Naive thymus-derived CD4-positive, alpha-beta T cell (primary cell): ENCODE measurements at regions not wholly inside any gene's neighbourhood (a gene's known extent, or its start where the extent isn't known, plus 50 kb on each side); places are given as distances from the start of the nearest gene placed in this dataset.

Experiments used
- ATAC-seq: fragments of 150-1000 bp; cut with Tn5 transposase; 2 replicates; pipeline ENCODE4 v1.10.0; 2021; ENCODE audit warnings: mild to moderate bottlenecking, moderate library complexity
- CTCF ChIA-PET: fragments of 350-600 bp; sonication (Branson Sonifier 250); formaldehyde crosslinking; loops from one replicate; lab custom pipeline; 2021; ENCODE audit warnings: antibody characterized with exemption; lab: Charles Lee
- POLR2A ChIA-PET: fragments of 350-600 bp; sonication (Branson Sonifier 250); formaldehyde crosslinking; loops from one replicate; lab custom pipeline; 2021; ENCODE audit warnings: antibody characterized with exemption, inconsistent platforms; lab: Charles Lee
- DNase-seq, 9 donors: peaks; one replicate each; pipeline versions ENCODE4 v3.0.0 to v3.0.0-alpha.2; 2020 to 2022; ENCODE audit warnings: mixed read lengths in 1 of 9
- H3K27ac ChIP-seq: one replicate; pipeline ENCODE4 v1.7.0; 2013; ENCODE audit warnings: mild to moderate bottlenecking, low read depth, low read length, moderate library complexity
- H3K27me3 ChIP-seq, 2 donors: one replicate each; pipeline ENCODE4 v1.7.0; 2013; ENCODE audit warnings: low read length in 2 of 2, mild to moderate bottlenecking in 2 of 2, moderate library complexity in 2 of 2; ENCODE audit not compliant: control insufficient read depth in 2 of 2, insufficient read depth in 2 of 2
- H3K36me3 ChIP-seq, 3 experiments: 1 replicate in 2 of 3; 2 replicates in 1 of 3; pipeline ENCODE4 v1.7.0; 2013; ENCODE audit warnings: low read length in 3 of 3, mild to moderate bottlenecking in 3 of 3, moderate library complexity in 1 of 3; ENCODE audit not compliant: insufficient read depth in 3 of 3, control insufficient read depth in 2 of 3
- H3K4me1 ChIP-seq, 2 donors: one replicate each; pipeline ENCODE4 v1.7.0; 2013; ENCODE audit warnings: low read length in 2 of 2, mild to moderate bottlenecking in 2 of 2, moderate library complexity in 1 of 2; ENCODE audit not compliant: control insufficient read depth in 2 of 2, insufficient read depth in 2 of 2
- H3K4me3 ChIP-seq: 2 replicates; pipeline ENCODE4 v1.7.0; 2013; ENCODE audit warnings: mild to moderate bottlenecking, low read length
- H3K9me3 ChIP-seq, 3 experiments: 1 replicate in 2 of 3; 2 replicates in 1 of 3; pipeline ENCODE4 v1.7.0; 2013; ENCODE audit warnings: low read length in 3 of 3; ENCODE audit not compliant: control insufficient read depth in 2 of 3
- H3K27ac Mint-ChIP-seq, 9 donors: one replicate each; pipeline ENCODE4 v1.8.0; 2020 to 2022; ENCODE audit warnings: mixed read lengths in 9 of 9, mild to moderate bottlenecking in 8 of 9, moderate library complexity in 5 of 9, inconsistent platforms in 2 of 9
- H3K27me3 Mint-ChIP-seq, 5 donors: one replicate each; pipeline ENCODE4 v1.8.0; 2021 to 2022; ENCODE audit warnings: mixed read lengths in 5 of 5, mild to moderate bottlenecking in 1 of 5
- H3K36me3 Mint-ChIP-seq, 5 donors: one replicate each; pipeline ENCODE4 v1.8.0; 2020 to 2022; ENCODE audit warnings: mixed read lengths in 5 of 5, mild to moderate bottlenecking in 3 of 5, inconsistent platforms in 1 of 5
- H3K4me1 Mint-ChIP-seq, 7 donors: one replicate each; pipeline ENCODE4 v1.8.0; 2020 to 2022; ENCODE audit warnings: mixed read lengths in 7 of 7, mild to moderate bottlenecking in 3 of 7, inconsistent platforms in 1 of 7
- H3K4me3 Mint-ChIP-seq, 10 donors: one replicate each; pipeline ENCODE4 v1.8.0; 2020 to 2022; ENCODE audit warnings: mild to moderate bottlenecking in 10 of 10, mixed read lengths in 10 of 10, moderate library complexity in 6 of 10, inconsistent platforms in 2 of 10
- H3K9me3 Mint-ChIP-seq, 11 donors: one replicate each; pipeline ENCODE4 v1.8.0; 2020 to 2022; ENCODE audit warnings: mixed read lengths in 11 of 11, mild to moderate bottlenecking in 4 of 11, inconsistent platforms in 1 of 11, moderate library complexity in 1 of 11
- intact Hi-C, 2 donors: fragments of 100-400 bp; cut with micrococcal nuclease; formaldehyde crosslinking; loops; one replicate each; pipeline ENCODE4 v1.15.1; 2023

DNA sequence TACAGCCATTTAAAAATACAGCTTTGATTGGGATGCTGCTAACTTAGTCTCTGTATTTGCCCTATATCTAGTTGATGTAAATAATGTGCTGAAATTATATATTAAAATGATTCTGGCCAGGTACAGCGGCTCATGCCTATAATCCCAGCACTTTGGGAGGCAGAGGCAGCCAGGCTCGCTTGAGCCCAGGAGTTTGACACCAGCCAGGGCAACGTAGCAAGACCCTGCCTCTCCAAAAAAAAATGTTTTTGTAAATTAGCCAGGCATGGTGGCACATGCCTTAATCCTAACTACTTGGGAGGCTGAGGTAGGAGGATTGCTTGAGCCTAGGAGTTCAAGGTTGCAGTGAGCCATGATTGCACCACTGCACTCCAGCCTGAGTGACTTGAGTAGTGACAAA, 143.8 kb upstream of the CELF2 start:
- ChIA-PET CTCF (no interaction called here), POLR2A (no interaction called here)
- Mint-ChIP-seq H3K4me1 (no peaks in the 10 kb centered on the region), H3K4me3 (no peak overlapping the region), H3K27ac (no peak overlapping the region), H3K27me3 (peaks cover 18 to 41% (median 27%) of the 10 kb centered on the region in 5 donors), H3K9me3 (peaks cover 0 to 3% (median 0%) of the 10 kb centered on the region in 11 donors), H3K36me3 (no peaks in the 10 kb centered on the region)
- no peak overlapping the region for H3K4me3 ChIP-seq
- H3K36me3 ChIP-seq = no peaks in the 10 kb centered on the region
- intact Hi-C loops = loop anchor here in 1 of 2 donors (10.0 kb wide), 1 partner anchor 59 kb away; no protein-coding TSS in a partner anchor
- H3K9me3 ChIP-seq = no peaks in the 10 kb centered on the region
- DNase-seq (no peak), ATAC-seq (no peak)
- no peaks in the 10 kb centered on the region for H3K4me1 ChIP-seq
- H3K27ac ChIP-seq = no peak overlapping the region
- H3K27me3 ChIP-seq = peaks cover 0 to 4% of the 10 kb centered on the region in 2 donors

DNA sequence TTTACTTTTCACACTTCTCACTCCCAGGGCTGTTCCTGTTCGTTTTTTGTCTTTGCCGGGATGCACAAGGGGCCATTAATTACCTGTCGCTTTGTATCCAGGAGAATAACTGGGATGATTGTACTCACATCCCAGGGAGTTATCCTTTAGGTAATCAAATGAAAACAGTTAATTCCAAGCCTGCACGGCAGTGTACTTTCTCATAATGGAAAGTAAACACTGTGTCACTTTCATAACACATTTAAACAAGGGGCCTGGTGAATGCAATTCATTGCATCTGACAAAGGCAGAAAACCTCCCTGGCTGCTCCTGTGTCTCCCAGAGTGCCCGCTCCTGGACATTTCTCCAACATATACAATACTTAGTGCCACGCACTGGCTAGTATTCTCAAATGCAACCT, 138.7 kb upstream of the CELF2 start:
- H3K36me3 ChIP-seq = no peaks in the 10 kb centered on the region
- Mint-ChIP-seq H3K27me3 (peaks cover 2 to 11% (median 7%) of the 10 kb centered on the region in 5 donors), H3K4me3 (no peak overlapping the region), H3K36me3 (no peaks in the 10 kb centered on the region), H3K4me1 (no peaks in the 10 kb centered on the region), H3K9me3 (peaks cover 0 to 4% (median 2%) of the 10 kb centered on the region in 11 donors), H3K27ac (no peak overlapping the region)
- DNase-seq = no peak
- ChIA-PET POLR2A (no interaction called here), CTCF (no interaction called here)
- ATAC-seq = no peak
- no peak overlapping the region for H3K4me3 ChIP-seq
- H3K4me1 ChIP-seq = no peaks in the 10 kb centered on the region
- H3K27me3 ChIP-seq = no peaks in the 10 kb centered on the region
- intact Hi-C loops = loop anchor here in 1 of 2 donors (10.0 kb wide), 1 partner anchor 64 kb away; no protein-coding TSS in a partner anchor
- H3K9me3 ChIP-seq = peaks cover 0 to 3% (median 0%) of the 10 kb centered on the region in 3 experiments
- H3K27ac ChIP-seq = no peak overlapping the region

DNA sequence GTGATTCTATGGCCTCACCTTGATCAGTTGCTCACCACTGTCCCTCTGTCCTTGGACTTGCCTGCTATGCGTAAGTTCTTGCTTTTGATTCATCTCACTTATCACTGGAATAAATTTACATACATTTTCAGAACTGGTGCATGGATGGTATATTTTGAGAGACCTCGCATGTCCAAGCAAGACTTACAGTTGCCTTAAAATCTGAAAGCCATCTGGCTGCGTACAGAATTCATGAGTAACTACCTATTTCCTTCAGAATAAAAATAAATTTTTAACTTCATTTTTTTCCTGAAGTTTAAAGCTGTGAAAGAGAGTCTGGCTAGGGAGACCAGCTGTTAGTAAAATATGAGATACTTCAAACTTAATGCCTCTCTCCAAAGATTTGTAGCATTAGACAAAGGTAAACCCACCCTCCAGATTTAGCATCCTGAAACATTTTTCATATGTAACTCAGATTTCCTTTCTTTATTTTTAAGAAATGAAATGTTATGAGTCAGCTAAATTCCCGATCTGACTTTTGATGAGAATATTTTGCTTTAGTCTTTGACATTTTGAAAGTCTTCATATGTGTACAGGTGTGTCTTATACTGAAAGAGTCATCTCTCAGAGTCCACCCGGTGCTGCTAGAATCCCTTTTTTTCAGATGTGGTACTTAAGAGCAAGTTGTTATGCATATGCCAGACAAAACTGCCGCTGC, 136.4 kb upstream of the CELF2 start:
- Mint-ChIP-seq H3K4me1 (no peaks in the 10 kb centered on the region), H3K4me3 (no peak overlapping the region), H3K36me3 (peaks cover 0 to 10% (median 4%) of the 10 kb centered on the region in 5 donors), H3K27ac (no peak overlapping the region), H3K9me3 (peaks cover 4 to 25% (median 10%) of the 10 kb centered on the region in 11 donors), H3K27me3 (peaks cover 4 to 10% (median 6%) of the 10 kb centered on the region in 5 donors)
- Histone ChIP-seq H3K4me1 (no peaks in the 10 kb centered on the region), H3K27me3 (no peaks in the 10 kb centered on the region), H3K27ac (no peak overlapping the region), H3K36me3 (no peaks in the 10 kb centered on the region), H3K4me3 (no peak overlapping the region), H3K9me3 (peaks cover 0 to 11% (median 0%) of the 10 kb centered on the region in 3 experiments)
- intact Hi-C loops = no loop called here
- DNase-seq (no peak), ATAC-seq (no peak)
- CTCF ChIA-PET = no interaction called here
- POLR2A ChIA-PET = no interaction called here

DNA sequence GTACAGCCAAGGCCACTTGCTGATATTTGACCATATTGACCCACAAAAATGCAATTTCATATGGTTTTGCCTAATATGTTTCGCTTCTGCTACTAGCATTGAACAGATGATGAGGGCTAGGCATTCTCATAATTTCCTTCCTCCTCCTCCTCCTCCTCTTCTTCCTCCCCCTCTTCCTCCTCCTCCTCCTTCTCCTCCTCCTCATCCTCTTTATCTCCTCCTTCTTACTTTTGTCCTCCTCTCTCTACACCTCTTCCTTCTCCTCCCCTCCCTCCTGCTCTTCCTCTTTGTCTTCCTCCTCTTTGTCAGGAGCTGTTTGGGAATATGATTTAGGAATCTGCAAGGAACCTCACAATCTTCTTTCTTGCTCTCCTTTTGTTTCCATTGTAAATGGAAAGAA, 133.9 kb upstream of the CELF2 start:
- H3K9me3 ChIP-seq = peaks cover 0 to 11% (median 0%) of the 10 kb centered on the region in 3 experiments
- intact Hi-C loops = no loop called here
- Mint-ChIP-seq H3K9me3 (peaks cover 4 to 25% (median 10%) of the 10 kb centered on the region in 11 donors), H3K4me3 (no peak overlapping the region), H3K27me3 (peaks cover 0 to 6% (median 4%) of the 10 kb centered on the region in 5 donors), H3K27ac (no peak overlapping the region), H3K4me1 (no peaks in the 10 kb centered on the region), H3K36me3 (peaks cover 0 to 10% (median 4%) of the 10 kb centered on the region in 5 donors)
- no peak overlapping the region for H3K4me3 ChIP-seq
- H3K4me1 ChIP-seq = no peaks in the 10 kb centered on the region
- ChIA-PET POLR2A (no interaction called here), CTCF (no interaction called here)
- DNase-seq = no peak
- ATAC-seq = no peak
- H3K36me3 ChIP-seq = no peaks in the 10 kb centered on the region
- H3K27me3 ChIP-seq = no peaks in the 10 kb centered on the region
- no peak overlapping the region for H3K27ac ChIP-seq

DNA sequence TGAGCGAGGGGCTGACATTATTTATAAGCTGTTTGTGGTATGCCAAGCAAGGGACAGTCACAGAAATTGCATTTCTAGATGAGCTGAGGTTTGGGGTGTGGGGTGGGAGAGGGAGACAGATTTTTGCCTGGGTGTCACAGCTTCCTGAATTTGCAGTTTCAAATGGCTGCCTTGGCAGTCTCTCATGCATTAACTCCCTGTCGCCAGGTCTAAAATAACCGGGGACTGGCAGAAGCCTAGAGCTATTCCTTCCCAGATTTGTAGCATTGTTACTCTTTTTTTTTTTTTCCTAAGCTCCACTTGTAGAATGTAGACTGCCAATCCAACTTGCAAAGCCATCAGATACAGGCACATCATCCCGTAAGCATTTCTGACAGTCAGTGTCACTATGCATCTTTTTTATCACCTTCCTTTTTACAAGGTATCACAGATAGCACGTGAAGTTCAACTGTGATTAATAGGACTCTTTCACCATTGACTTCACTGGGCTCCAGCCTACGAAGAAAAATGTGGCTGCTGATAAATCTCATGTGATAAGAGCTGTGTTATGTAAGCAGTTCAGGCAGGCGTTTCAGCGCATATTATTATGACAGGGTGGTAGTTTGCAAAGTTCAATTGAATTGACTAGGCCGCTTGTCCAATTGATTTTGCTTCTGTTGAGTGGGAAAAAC, 130.7 kb upstream of the CELF2 start:
- ChIA-PET POLR2A (no interaction called here), CTCF (no interaction called here)
- no peak for DNase-seq
- H3K27me3 Mint-ChIP-seq = peaks cover 0 to 7% (median 4%) of the 10 kb centered on the region in 5 donors
- H3K36me3 Mint-ChIP-seq = peaks cover 0 to 10% (median 4%) of the 10 kb centered on the region in 5 donors
- no peaks in the 10 kb centered on the region for H3K4me1 Mint-ChIP-seq
- no peak overlapping the region for H3K27ac ChIP-seq
- H3K4me3 Mint-ChIP-seq = no peak overlapping the region
- H3K9me3 ChIP-seq = peaks cover 0 to 11% (median 0%) of the 10 kb centered on the region in 3 experiments
- no peaks in the 10 kb centered on the region for H3K27me3 ChIP-seq
- no peak for ATAC-seq
- intact Hi-C loops = no loop called here
- H3K4me3 ChIP-seq = no peak overlapping the region
- no peaks in the 10 kb centered on the region for H3K36me3 ChIP-seq
- no peaks in the 10 kb centered on the region for H3K4me1 ChIP-seq
- no peak overlapping the region for H3K27ac Mint-ChIP-seq
- H3K9me3 Mint-ChIP-seq = peaks cover 4 to 25% (median 10%) of the 10 kb centered on the region in 11 donors

DNA sequence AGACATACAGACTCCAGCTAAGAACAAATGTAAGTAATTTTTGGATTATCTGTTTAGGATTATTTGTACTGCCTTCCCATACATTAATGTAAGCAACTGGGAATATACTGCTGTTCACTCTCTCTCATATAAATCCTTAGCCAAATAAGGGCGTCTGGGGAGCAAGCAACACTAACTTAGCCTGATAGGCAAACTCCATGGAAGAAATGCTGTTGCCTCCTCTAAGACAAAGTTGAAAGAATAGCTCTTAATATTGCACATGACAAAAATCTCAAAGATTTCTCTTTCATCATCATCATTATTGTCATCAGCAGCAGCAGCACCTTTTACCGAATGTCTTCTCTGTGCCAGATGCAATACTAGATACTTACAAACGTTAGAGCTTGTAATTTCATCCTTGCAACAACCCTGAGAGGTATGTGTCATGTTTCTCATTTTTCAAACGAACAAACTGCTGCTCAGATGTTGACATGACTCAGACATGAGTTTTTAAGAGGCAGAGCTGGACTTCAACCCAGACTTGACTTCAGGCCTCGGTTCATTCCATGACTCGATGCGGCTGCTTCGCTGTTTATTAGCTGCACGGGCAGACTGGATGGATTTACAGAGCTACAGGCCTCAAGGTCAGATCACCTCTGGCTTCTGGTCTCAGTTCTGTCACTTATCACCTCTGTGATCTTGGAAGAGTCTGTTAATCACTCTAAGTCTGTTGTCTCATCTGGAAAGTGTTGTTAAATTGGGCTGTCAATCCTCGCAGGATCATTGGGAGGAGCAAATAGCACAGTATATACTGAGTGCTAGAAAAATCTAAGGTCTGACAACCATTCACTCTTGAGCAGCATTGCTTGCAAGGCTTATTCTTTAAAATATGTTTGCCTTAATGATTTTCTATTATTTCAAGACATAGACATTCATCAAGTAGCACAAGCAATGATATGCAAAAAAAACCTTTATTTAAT, 126.3 kb upstream of the CELF2 start:
- Mint-ChIP-seq H3K27me3 (peaks cover 0 to 20% (median 5%) of the 10 kb centered on the region in 5 donors), H3K36me3 (no peaks in the 10 kb centered on the region), H3K4me3 (no peak overlapping the region), H3K27ac (no peak overlapping the region), H3K4me1 (no peaks in the 10 kb centered on the region), H3K9me3 (peaks cover 0 to 13% (median 3%) of the 10 kb centered on the region in 11 donors)
- no peaks in the 10 kb centered on the region for H3K9me3 ChIP-seq
- CTCF ChIA-PET = no interaction called here
- H3K4me3 ChIP-seq = no peak overlapping the region
- no peak overlapping the region for H3K27ac ChIP-seq
- ATAC-seq (no peak), DNase-seq (no peak)
- no peaks in the 10 kb centered on the region for H3K4me1 ChIP-seq
- H3K27me3 ChIP-seq = no peaks in the 10 kb centered on the region
- intact Hi-C loops = no loop called here
- POLR2A ChIA-PET = no interaction called here
- H3K36me3 ChIP-seq = no peaks in the 10 kb centered on the region
